ENCODE measurements at regions not wholly inside any gene's neighbourhood (a gene's known extent, or its start where the extent isn't known, plus 50 kb on each side); places are given as distances from the start of the nearest gene placed in this dataset.
"Not testable (repeated sequence)": the region's sequence is repeated elsewhere in the genome, so short reads cannot be mapped to it uniquely, and the experiment has no call there.

- TF ChIP-seq CTCF (IDR thresholded peaks at IDR 0.05): no peak
- Histone ChIP-seq H3K4me3 (no peak overlapping the region), H3K9ac (ENCODE audit: low read depth in 2 of 2, low read length in 2 of 2) (no peak overlapping the region), H3K4me1 (no peaks in the 10 kb centered on the region), H3K27ac (no peak overlapping the region), H3K27me3 (no peaks in the 10 kb centered on the region), H3K36me3 (no peaks in the 10 kb centered on the region), H3K9me3 (no peaks in the 10 kb centered on the region)
- intact Hi-C loops (cut with DNase I): no loop called here
- no peak for DNase-seq
Measured at GRCh38 chr18:25534401-25534800, 182.4 kb upstream of the ZNF521 start.

- H3K36me3 ChIP-seq: no peaks in the 10 kb centered on the region
- no peak for DNase-seq
- intact Hi-C loops (cut with DNase I): no loop called here
- no peaks in the 10 kb centered on the region for H3K27me3 ChIP-seq
- no peak for TF ChIP-seq CTCF (IDR thresholded peaks at IDR 0.05)
- H3K9ac ChIP-seq (ENCODE audit: low read depth in 2 of 2, low read length in 2 of 2): no peak overlapping the region
- H3K27ac ChIP-seq: no peak overlapping the region
- no peaks in the 10 kb centered on the region for H3K9me3 ChIP-seq
- no peak overlapping the region for H3K4me3 ChIP-seq
- H3K4me1 ChIP-seq: no peaks in the 10 kb centered on the region
Measured at GRCh38 chr18:25533218-25533617, 181.3 kb upstream of the ZNF521 start.

GRCh38 chr18:25531207-25531606, 179.2 kb upstream of the ZNF521 start:
- H3K36me3 ChIP-seq: no peaks in the 10 kb centered on the region
- TF ChIP-seq CTCF (IDR thresholded peaks at IDR 0.05): no peak
- no peak overlapping the region for H3K27ac ChIP-seq
- H3K27me3 ChIP-seq: no peaks in the 10 kb centered on the region
- no peak for DNase-seq
- no peak overlapping the region for H3K9ac ChIP-seq (ENCODE audit: low read depth in 2 of 2, low read length in 2 of 2)
- H3K4me1 ChIP-seq: no peaks in the 10 kb centered on the region
- no peaks in the 10 kb centered on the region for H3K9me3 ChIP-seq
- H3K4me3 ChIP-seq: no peak overlapping the region
- intact Hi-C loops (cut with DNase I): no loop called here

GRCh38 chr18:25525789-25526188, 173.8 kb upstream of the ZNF521 start:
- H3K27ac ChIP-seq; intact Hi-C loops (cut with DNase I); H3K4me3 ChIP-seq; H3K36me3 ChIP-seq; H3K9ac ChIP-seq (ENCODE audit: low read depth in 2 of 2, low read length in 2 of 2); DNase-seq; H3K9me3 ChIP-seq; H3K27me3 ChIP-seq; H3K4me1 ChIP-seq: not testable (repeated sequence)

- intact Hi-C loops (cut with DNase I): no loop called here
Measured at GRCh38 chr18:25518716-25519053, 166.7 kb upstream of the ZNF521 start.

More at GRCh38 chr18:25518716-25519053, 166.7 kb upstream of the ZNF521 start:
- no peak overlapping the region for H3K27ac ChIP-seq
- no peak for DNase-seq
- H3K36me3 ChIP-seq: no peaks in the 10 kb centered on the region
- no peaks in the 10 kb centered on the region for H3K9me3 ChIP-seq
- no peak for TF ChIP-seq CTCF (IDR thresholded peaks at IDR 0.05)
- no peaks in the 10 kb centered on the region for H3K4me1 ChIP-seq
- no peak overlapping the region for H3K9ac ChIP-seq (ENCODE audit: low read depth in 2 of 2, low read length in 2 of 2)
- no peaks in the 10 kb centered on the region for H3K27me3 ChIP-seq
- no peak overlapping the region for H3K4me3 ChIP-seq

All from colonic mucosa (tissue), 4 donors.